Right ventricle myocardium superior (tissue), 1 donor: ENCODE measurements at regions not wholly inside any gene's neighbourhood (a gene's known extent, or its start where the extent isn't known, plus 50 kb on each side); places are given as distances from the start of the nearest gene placed in this dataset.
A peak's percentile ranks its signal among the peaks of the same experiment; 100 is the strongest.
"Not testable (repeated sequence)": the region's sequence is repeated elsewhere in the genome, so short reads cannot be mapped to it uniquely, and the experiment has no call there.

Experiments used
- ATAC-seq: fragments of 200-7000 bp; cut with Tn5 transposase; one replicate; pipeline ENCODE4 v1.9.1; 2020; ENCODE audit warnings: mild to moderate bottlenecking; ENCODE audit not compliant: poor library complexity
- DNase-seq: peaks from one replicate; pipeline ENCODE4 v3.0.0-alpha.2; 2020
- intact Hi-C: fragments of 100-400 bp; cut with DNase I; formaldehyde crosslinking; loops from one replicate; pipeline ENCODE4 v1.11.2; 2022
- donor health status: DM: no; HTN: yes; CAD: no; lungs with severe emphysema.

GRCh38 chr2:235402422-235402821, 91.4 kb upstream of the AGAP1 start:
- DNase-seq (no peak), ATAC-seq (no peak)
- intact Hi-C loops = no loop called here

DNA sequence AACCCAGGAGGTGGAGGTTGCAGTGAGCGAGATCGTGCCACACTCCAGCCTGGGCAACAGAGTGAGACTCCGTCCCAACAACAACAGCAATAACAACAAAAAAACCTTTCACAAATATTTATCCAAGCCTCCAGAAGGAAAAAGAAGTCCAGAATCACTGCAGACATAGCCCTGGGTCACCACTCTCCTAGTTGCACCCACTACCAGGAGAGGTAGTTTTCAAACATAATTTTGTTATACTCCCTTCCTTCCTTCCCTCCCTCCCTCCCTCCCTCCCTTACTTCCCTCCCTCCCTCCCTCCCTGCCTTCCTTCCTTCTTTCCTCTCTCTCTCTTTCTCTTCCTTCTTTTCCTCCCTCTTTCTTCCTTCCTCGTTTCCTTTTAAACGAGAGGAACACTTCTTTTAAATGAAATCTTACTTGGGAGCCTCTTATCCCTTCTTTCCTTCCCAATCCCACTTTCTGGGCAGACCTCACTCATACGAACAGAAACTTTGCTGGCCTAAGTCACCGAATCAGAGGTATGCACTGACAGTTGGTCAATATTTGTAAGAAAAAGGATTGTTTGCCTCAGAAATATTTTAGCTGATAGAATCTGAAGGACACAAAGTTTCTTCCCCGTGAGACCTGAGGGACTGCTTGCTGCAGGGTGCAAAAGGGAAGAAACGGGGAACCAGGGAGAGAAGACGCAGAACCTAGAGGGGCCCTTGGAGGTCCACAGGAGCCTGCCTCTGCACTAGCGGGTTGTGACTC, 88.1 kb upstream of the AGAP1 start:
- DNase-seq (no peak), ATAC-seq (no peak)
- intact Hi-C loops = no loop called here

GRCh38 chr2:235406430-235406829, 87.4 kb upstream of the AGAP1 start:
- no peak for ATAC-seq
- intact Hi-C loops = no loop called here
- no peak for DNase-seq

DNA sequence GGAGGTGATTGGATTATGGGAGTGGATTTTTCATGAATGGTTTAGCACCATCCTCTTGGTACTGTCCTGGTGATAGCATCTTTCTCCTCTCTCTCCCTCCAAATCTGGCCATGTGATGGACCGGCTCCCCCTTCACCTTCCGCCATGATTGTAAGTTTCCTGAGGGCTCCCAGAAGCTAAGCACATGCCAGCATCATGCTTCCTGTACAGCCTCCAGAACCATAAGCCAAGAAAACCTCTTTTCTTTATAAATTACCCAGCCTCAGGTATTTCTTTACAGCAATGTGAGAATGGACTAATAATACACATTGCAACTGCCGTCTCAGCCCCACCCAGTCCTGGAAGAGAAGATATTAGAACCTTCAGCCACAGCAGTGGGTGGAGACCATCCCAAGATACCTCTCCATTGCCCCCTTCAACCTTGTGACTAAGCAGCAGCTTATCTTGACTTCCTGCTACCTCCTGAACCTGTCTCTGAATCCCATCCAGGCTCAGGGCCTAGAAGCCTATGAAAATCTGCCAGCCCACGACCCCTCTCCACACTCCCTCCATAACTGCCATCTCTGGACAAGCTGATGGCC, 81.8 kb upstream of the AGAP1 start:
- no peak for ATAC-seq
- intact Hi-C loops = no loop called here
- DNase-seq = no peak

GRCh38 chr2:235413064-235413463, 80.8 kb upstream of the AGAP1 start:
- DNase-seq (no peak), ATAC-seq (peak; percentile 60)
- intact Hi-C loops = no loop called here

DNA sequence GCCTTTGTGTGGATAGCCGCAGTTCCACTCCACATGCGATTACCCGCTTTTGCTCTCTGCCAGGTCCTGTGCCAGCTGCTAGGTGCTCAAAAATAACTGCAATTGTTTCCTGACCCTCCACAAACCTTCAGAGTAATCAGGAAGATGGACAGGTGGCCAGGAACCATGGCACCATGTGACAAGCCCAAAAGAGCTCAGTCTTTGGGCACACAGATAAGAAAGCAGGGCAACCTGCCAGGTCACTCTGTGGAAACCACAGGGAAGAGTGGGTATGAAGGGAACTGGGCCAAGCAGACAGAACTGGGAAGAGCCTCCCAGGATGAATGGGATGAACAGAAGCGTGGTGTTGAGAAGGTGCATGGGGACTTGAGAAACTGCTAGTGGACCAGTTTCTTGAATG, 79.4 kb upstream of the AGAP1 start:
- DNase-seq = peak; percentile 83
- intact Hi-C loops = no loop called here
- ATAC-seq = peak; percentile 93

DNA sequence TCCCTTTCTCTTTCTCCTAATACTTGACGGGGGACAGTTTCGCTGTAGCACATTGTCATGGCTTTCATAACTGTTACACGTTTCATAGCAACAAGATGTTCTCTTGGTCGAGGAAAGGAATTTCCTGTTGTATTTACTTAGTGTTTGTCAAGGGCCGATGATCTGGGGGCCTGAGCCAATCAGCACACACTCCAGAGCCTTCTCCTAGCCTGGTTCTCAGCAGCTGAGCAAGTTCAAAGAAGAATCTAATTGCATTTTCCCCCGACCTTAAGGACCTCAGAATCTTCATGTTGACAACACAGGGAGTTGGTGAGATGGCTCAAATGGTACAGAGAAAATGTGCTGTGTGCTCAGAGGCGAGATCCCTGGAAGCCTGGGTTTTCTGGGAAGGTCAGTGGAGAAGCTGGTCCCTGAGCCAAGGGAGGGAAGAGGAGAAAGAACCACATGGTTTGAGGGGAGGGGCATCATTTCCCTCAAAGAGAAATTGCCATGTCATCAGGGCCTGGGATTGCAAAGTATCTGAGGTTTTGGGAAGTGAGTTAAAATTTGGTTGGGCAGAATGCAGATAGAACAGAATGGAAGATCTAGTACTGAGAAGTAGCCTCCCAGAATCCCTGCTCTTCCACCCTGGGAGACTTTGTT, 76.9 kb upstream of the AGAP1 start:
- ATAC-seq (peak; percentile 20), DNase-seq (no peak)
- intact Hi-C loops = no loop called here

GRCh38 chr2:235418918-235419317, 74.9 kb upstream of the AGAP1 start:
- DNase-seq (no peak), ATAC-seq (no peak)
- intact Hi-C loops = no loop called here

GRCh38 chr2:235419996-235420395, 73.8 kb upstream of the AGAP1 start:
- intact Hi-C loops = no loop called here
- no peak for ATAC-seq
- no peak for DNase-seq

GRCh38 chr2:235421618-235422017, 72.2 kb upstream of the AGAP1 start:
- intact Hi-C loops = no loop called here
- peak; percentile 80 for ATAC-seq
- no peak for DNase-seq

GRCh38 chr2:235430366-235431083, 63.3 kb upstream of the AGAP1 start:
- intact Hi-C loops = no loop called here
- no peak for ATAC-seq
- DNase-seq = no peak

DNA sequence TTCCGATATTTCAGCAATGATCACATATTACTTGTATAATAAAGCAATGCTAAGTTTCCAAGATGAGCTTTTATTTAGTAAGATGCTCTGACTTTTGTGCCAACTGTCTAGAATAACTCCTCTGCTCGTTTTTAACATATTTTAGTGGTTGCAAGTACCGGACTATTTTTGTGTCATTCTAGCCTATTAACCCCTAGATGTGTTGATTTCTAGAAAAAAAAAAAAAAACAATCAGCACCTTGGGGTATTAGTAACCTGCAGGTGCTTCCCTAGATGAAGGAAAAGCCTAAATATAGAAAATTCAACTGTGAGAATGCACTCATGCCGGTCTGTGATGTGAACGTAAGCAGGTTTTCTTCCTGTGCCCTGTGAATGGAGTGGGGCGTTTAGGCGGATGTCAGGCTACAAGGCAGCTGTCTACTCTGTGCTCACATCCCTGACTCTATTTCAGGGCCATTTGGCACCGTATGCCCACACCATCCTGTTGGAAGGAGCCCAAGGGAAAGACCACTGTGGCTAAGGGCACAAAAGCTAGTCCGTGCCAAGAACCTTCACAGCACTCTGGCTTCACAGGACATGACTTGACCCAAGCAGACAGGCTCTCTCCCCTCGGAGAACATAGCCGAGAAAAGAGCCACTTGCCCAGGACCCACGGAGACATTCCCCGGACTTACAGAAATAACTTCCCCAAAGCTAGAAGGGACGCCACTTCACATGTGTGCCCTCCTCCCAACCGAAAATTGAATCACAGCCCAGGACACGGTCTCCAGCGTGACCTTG, 60.9 kb upstream of the AGAP1 start:
- DNase-seq = no peak
- peak; percentile 74 for ATAC-seq
- intact Hi-C loops = no loop called here

DNA sequence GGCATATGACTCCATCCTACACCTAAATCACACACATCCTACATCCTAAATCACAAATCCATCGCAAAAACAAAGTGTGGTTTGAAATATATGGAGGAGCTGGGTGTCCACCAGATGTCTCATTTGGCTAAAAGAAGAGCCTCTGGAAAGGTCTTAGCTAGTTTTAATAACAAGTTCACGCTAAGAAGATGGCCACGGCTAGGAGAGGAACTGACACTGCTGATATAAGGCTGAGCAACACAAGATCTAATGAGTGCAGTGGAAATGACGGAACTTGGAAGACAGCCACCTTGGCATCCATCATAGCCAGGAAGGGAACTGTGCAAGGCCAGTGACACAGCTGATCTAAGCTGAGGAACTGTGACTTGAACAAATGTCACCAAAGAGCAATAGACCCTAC, 60.0 kb upstream of the AGAP1 start:
- ATAC-seq (peak; percentile 94), DNase-seq (peak; percentile 67)
- intact Hi-C loops = no loop called here

- ATAC-seq = no peak
- intact Hi-C loops = no loop called here
- DNase-seq = no peak
Observed at GRCh38 chr2:235439959-235440662, 53.7 kb upstream of the AGAP1 start.

GRCh38 chr2:235443580-235443979, 50.3 kb upstream of the AGAP1 start:
- DNase-seq, intact Hi-C loops, ATAC-seq: not testable (repeated sequence)
